ENCODE measurements at regions not wholly inside any gene's neighbourhood (a gene's known extent, or its start where the extent isn't known, plus 50 kb on each side); places are given as distances from the start of the nearest gene placed in this dataset.

DNA sequence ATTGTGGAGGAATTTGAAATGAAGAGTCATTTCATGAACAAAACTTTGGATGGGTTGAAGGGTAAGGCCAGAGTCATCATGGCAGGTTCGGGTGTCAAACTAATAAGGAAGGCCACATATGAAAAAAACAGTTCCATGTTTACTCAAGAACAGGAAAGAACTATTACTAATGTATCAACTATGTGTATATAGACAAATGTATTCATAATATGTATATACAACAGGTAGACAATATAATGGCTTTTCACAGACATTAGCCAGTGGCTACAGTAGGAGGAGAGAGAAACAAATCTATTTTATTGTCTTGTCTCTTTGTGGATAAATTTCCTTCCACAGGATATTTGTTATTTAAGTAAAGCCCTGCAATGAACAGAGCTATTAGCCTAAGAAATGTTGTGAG, 101.1 kb downstream of the CBLL2 start:
- no peak for TF ChIP-seq POLR2A (IDR thresholded peaks at IDR 0.05; ENCODE audit: low read length)
- TF ChIP-seq HDAC2 (IDR thresholded peaks at IDR 0.05) = no peak
- no peak for TF ChIP-seq RNF2 (IDR thresholded peaks at IDR 0.05; ENCODE audit: borderline replicate concordance, low read depth)
- TF ChIP-seq MYC (IDR thresholded peaks at IDR 0.05; ENCODE audit: borderline replicate concordance, low read length) = no peak
- TF ChIP-seq ZSCAN20 (CRISPR knock-in tag; IDR thresholded peaks at IDR 0.05) = no peak
- TF ChIP-seq, protein P1, sequence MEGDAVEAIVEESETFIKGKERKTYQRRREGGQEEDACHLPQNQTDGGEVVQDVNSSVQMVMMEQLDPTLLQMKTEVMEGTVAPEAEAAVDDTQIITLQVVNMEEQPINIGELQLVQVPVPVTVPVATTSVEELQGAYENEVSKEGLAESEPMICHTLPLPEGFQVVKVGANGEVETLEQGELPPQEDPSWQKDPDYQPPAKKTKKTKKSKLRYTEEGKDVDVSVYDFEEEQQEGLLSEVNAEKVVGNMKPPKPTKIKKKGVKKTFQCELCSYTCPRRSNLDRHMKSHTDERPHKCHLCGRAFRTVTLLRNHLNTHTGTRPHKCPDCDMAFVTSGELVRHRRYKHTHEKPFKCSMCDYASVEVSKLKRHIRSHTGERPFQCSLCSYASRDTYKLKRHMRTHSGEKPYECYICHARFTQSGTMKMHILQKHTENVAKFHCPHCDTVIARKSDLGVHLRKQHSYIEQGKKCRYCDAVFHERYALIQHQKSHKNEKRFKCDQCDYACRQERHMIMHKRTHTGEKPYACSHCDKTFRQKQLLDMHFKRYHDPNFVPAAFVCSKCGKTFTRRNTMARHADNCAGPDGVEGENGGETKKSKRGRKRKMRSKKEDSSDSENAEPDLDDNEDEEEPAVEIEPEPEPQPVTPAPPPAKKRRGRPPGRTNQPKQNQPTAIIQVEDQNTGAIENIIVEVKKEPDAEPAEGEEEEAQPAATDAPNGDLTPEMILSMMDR (IDR thresholded peaks at IDR 0.05) = no peak
- no peak for TF ChIP-seq MAX (IDR thresholded peaks at IDR 0.05)
